Loucy (cell line): ENCODE measurements at regions not wholly inside any gene's neighbourhood (a gene's known extent, or its start where the extent isn't known, plus 50 kb on each side); places are given as distances from the start of the nearest gene placed in this dataset.

ENCODE experiments used
- CTCF ChIP-seq: fragments of 200-600 bp; sonication (generic); conservative IDR thresholded peaks from 2 replicates; pipeline ENCODE4 v1.5.1; 2014; ENCODE audit warnings: mild to moderate bottlenecking, antibody characterized with exemption, low read length
- EZH2phosphoT487 ChIP-seq: fragments of 200-600 bp; IDR thresholded peaks from 2 replicates; pipeline ENCODE4 v1.6.1; 2018; ENCODE audit warnings: antibody characterized with exemption, mild to moderate bottlenecking, moderate library complexity, borderline replicate concordance

- TF ChIP-seq CTCF (no peak), EZH2phosphoT487 (no peak)
These were observed 98.1 kb upstream of the GJB5 start for GRCh38 chr1:34656731-34657130.
